Astrocyte (in vitro differentiated cells and primary cell): ENCODE measurements at regions not wholly inside any gene's neighbourhood (a gene's known extent, or its start where the extent isn't known, plus 50 kb on each side); places are given as distances from the start of the nearest gene placed in this dataset. TPM values are rescaled to one million over a fixed set of nuclear protein-coding genes. Genes with fewer than 3 reads are reported as not detected.

Experiments used
- microRNA-seq: library from miRNA; unstranded; fragments of <30 nt; microRNA quantifications from one replicate; pipeline ENCODE4 v1.2.0, GENCODE V29; 2020

Small RNAs in the stretch of these regions (microRNA-seq; reads per million reads assigned to microRNA genes)
- not detected for gene MIR4306
